Activated T-cell treated with anti-CD3 and anti-CD28 coated beads, Interleukin-2, amount 50 U/mL, for 24 hours (primary cell): ENCODE measurements at regions not wholly inside any gene's neighbourhood (a gene's known extent, or its start where the extent isn't known, plus 50 kb on each side); places are given as distances from the start of the nearest gene placed in this dataset.

Source experiments
- DNase-seq: peaks from one replicate; pipeline ENCODE4 v3.0.0-alpha.2; 2020
- H3K27ac Mint-ChIP-seq: 2 replicates; pipeline ENCODE4 v1.8.0; 2020; ENCODE audit warnings: mild to moderate bottlenecking, mixed read lengths
- H3K27me3 Mint-ChIP-seq: 2 replicates; pipeline ENCODE4 v1.8.0; 2020; ENCODE audit warnings: mixed read lengths
- H3K36me3 Mint-ChIP-seq: 2 replicates; pipeline ENCODE4 v1.8.0; 2020; ENCODE audit warnings: low read depth, mixed read lengths
- H3K4me1 Mint-ChIP-seq: 2 replicates; pipeline ENCODE4 v1.8.0; 2020; ENCODE audit warnings: low read depth, mixed read lengths
- H3K4me3 Mint-ChIP-seq: 2 replicates; pipeline ENCODE4 v1.8.0; 2020; ENCODE audit warnings: mild to moderate bottlenecking, moderate library complexity, mixed read lengths
- H3K9me3 Mint-ChIP-seq: 2 replicates; pipeline ENCODE4 v1.8.0; 2020; ENCODE audit warnings: mixed read lengths

DNA sequence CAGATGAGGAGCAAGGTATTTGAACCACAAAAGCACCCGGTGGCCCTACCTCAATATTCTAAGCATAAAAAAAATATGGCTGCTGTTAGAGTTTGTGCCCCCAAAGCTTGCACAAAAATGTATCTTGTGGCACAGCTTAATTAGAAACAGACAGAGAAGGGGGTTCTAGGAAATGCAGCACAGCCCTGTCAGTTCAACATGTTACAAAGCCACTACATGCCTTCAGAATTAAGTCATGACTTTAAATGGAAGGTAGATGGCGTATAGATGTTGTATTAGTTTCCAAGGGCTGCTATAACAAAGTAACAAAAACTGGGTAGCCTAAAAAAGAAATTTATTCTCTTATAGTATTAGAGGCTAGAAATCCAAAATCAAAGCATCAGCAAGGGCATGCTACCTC, 703.8 kb downstream of the DIAPH3 start:
- H3K36me3 Mint-ChIP-seq, result no peaks in the 10 kb centered on the region
- H3K4me1 Mint-ChIP-seq, result peaks cover 14% of the 10 kb centered on the region
- no peak for DNase-seq
- no peak overlapping the region for H3K27ac Mint-ChIP-seq
- peaks cover 18% of the 10 kb centered on the region for H3K27me3 Mint-ChIP-seq
- no peak overlapping the region for H3K4me3 Mint-ChIP-seq
- H3K9me3 Mint-ChIP-seq, result no peaks in the 10 kb centered on the region

GRCh38 chr13:59461411-59461810, 702.3 kb downstream of the DIAPH3 start:
- H3K36me3 Mint-ChIP-seq, result no peaks in the 10 kb centered on the region
- no peak overlapping the region for H3K27ac Mint-ChIP-seq
- H3K9me3 Mint-ChIP-seq, result no peaks in the 10 kb centered on the region
- H3K27me3 Mint-ChIP-seq, result peaks cover 26% of the 10 kb centered on the region
- no peak overlapping the region for H3K4me3 Mint-ChIP-seq
- no peak for DNase-seq
- peaks cover 14% of the 10 kb centered on the region for H3K4me1 Mint-ChIP-seq

DNA sequence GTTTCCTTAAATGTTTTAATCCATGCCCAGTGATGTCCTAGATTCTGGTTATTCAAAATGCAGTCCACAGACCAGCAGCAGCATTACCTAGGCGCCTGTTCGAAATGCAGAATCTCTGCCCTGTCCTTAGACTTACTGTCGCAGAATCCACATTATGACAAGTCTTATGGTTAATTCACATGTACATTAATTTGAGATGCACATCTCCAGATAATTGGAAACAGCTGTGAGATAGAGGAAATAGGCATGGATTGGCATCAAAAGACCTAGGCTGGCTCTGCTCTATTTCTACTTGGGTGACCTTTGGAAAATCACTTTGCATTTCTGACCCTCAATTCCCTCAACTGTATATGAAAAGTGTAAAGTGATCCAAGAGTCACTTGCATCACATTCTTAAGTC, 700.7 kb downstream of the DIAPH3 start:
- Mint-ChIP-seq H3K36me3 (no peaks in the 10 kb centered on the region), H3K27ac (no peak overlapping the region), H3K27me3 (peaks cover 28% of the 10 kb centered on the region)

GRCh38 chr13:59464926-59465325, 698.8 kb downstream of the DIAPH3 start:
- no peaks in the 10 kb centered on the region for H3K4me1 Mint-ChIP-seq
- H3K36me3 Mint-ChIP-seq, result no peaks in the 10 kb centered on the region
- H3K9me3 Mint-ChIP-seq, result peaks cover 4% of the 10 kb centered on the region
- H3K27me3 Mint-ChIP-seq, result peaks cover 28% of the 10 kb centered on the region
- H3K27ac Mint-ChIP-seq, result no peak overlapping the region
- no peak for DNase-seq
- no peak overlapping the region for H3K4me3 Mint-ChIP-seq

More for the DNA sequence above, 700.7 kb downstream of the DIAPH3 start:
- DNase-seq, result no peak
- Mint-ChIP-seq H3K4me3 (no peak overlapping the region), H3K9me3 (no peaks in the 10 kb centered on the region), H3K4me1 (peaks cover 14% of the 10 kb centered on the region)

DNA sequence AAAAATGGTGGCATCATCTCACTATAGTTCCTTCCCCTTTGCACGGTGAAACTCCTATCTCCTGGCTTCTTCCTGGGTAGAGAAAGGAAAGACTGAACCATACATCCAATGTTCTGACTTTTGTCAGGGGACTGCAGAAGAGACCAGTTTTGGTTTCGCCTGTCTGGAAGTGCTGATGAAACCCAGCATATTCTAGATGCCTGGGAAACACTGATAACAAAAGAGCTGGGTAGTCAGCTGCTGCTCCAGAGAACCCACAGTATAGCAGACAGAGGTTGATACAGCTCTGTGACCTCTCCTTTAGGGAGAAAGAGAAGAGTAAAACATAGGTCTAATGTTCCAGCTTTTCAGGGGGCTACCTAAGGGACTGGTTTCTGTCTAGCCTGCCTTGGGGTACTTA, 695.3 kb downstream of the DIAPH3 start:
- peaks cover 22% of the 10 kb centered on the region for H3K27me3 Mint-ChIP-seq
- no peak overlapping the region for H3K27ac Mint-ChIP-seq
- no peaks in the 10 kb centered on the region for H3K4me1 Mint-ChIP-seq
- H3K36me3 Mint-ChIP-seq, result no peaks in the 10 kb centered on the region
- peaks cover 4% of the 10 kb centered on the region for H3K9me3 Mint-ChIP-seq
- DNase-seq, result no peak
- H3K4me3 Mint-ChIP-seq, result no peak overlapping the region

- H3K27me3 Mint-ChIP-seq, result peaks cover 2% of the 10 kb centered on the region
- H3K9me3 Mint-ChIP-seq, result peaks cover 4% of the 10 kb centered on the region
- no peak overlapping the region for H3K4me3 Mint-ChIP-seq
- no peak for DNase-seq
- H3K4me1 Mint-ChIP-seq, result no peaks in the 10 kb centered on the region
- no peaks in the 10 kb centered on the region for H3K36me3 Mint-ChIP-seq
- H3K27ac Mint-ChIP-seq, result no peak overlapping the region
Observed at GRCh38 chr13:59471106-59471505, 692.6 kb downstream of the DIAPH3 start.

DNA sequence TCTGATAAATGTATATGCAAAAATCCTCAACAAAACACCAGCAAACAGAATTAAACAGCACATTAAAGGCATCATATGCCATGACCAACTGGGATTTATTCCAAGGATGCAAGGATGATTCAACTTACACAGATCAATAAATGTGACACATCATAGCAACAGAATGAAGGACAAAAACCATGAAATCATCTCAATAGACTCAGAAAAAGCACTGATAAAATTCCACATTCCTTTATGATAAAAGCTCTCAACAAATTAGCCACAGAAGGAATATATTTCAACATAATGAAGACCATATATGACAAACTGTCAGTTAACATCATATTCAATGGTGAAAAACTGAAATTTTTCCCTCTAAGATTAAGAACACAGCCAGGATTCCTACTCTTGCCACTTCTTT, 691.6 kb downstream of the DIAPH3 start:
- DNase-seq, result no peak
- Mint-ChIP-seq H3K4me1 (no peaks in the 10 kb centered on the region), H3K4me3 (no peak overlapping the region), H3K27ac (no peak overlapping the region), H3K36me3 (no peaks in the 10 kb centered on the region), H3K27me3 (no peaks in the 10 kb centered on the region), H3K9me3 (peaks cover 4% of the 10 kb centered on the region)

DNA sequence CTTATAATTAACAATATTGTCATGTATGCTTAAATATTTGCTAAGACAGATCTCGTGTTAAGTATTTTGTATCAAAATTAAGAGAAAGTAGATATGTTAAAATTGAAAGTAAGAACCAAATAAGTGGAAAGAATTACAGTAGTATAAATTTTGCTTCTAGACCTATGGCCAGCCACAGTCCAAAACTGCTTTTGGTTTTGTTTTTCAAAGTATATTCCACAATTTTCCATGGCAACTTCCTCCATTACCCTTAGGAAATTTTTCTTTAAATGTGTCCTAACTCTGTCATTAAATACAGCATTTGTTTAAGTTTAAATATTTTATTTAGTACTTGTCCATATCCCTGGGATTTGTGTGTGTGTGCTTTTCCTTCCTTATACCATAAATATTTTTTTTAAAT, 689.0 kb downstream of the DIAPH3 start:
- Mint-ChIP-seq H3K27ac (no peak overlapping the region), H3K4me3 (no peak overlapping the region), H3K4me1 (no peaks in the 10 kb centered on the region), H3K27me3 (no peaks in the 10 kb centered on the region), H3K9me3 (no peaks in the 10 kb centered on the region), H3K36me3 (no peaks in the 10 kb centered on the region)
- DNase-seq, result no peak

DNA sequence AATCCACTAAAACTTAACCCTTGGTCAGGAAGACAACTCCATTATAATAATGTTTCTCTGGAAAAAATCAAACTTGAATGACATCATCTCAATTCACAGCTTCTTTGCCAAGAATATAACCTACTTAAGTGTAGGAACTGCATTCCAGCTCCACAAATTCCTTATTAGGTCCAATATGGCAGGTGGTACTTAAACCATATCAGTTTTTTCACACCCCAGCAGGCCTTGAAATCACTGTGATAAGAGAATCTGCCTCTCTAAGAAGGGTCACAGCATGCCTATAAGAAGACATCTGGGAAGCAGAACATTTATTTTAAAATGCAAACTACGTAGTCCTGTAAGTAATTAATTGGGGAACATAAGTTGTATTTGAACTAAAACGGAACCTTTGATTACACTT, 687.8 kb downstream of the DIAPH3 start:
- no peaks in the 10 kb centered on the region for H3K36me3 Mint-ChIP-seq
- no peak for DNase-seq
- H3K4me1 Mint-ChIP-seq, result no peaks in the 10 kb centered on the region

GRCh38 chr13:59476366-59476765, 687.4 kb downstream of the DIAPH3 start:
- DNase-seq, result no peak
- no peaks in the 10 kb centered on the region for H3K9me3 Mint-ChIP-seq
- no peak overlapping the region for H3K27ac Mint-ChIP-seq
- no peaks in the 10 kb centered on the region for H3K4me1 Mint-ChIP-seq
- no peak overlapping the region for H3K4me3 Mint-ChIP-seq
- H3K27me3 Mint-ChIP-seq, result no peaks in the 10 kb centered on the region
- no peaks in the 10 kb centered on the region for H3K36me3 Mint-ChIP-seq

More for the DNA sequence above, 687.8 kb downstream of the DIAPH3 start:
- H3K27ac Mint-ChIP-seq, result no peak overlapping the region
- no peaks in the 10 kb centered on the region for H3K27me3 Mint-ChIP-seq
- H3K4me3 Mint-ChIP-seq, result no peak overlapping the region
- H3K9me3 Mint-ChIP-seq, result no peaks in the 10 kb centered on the region

DNA sequence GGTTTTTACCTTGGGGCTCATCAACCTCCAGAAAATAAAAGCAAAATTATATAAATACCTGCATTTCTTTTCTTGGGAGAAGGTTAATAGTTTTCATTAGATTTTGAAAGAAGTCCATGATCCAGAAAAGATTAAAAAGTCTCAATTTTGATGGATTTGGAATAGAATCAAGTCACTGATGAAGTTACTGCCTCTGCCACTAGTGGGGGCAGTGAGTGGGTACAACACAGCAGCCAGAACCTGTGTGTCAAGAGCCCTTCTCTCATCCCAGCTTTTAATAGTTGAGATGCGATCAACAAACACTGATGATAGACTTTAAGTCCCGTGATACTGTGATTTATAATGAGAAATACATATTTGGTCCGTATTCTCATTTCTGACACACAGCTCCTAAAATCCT, 686.7 kb downstream of the DIAPH3 start:
- no peaks in the 10 kb centered on the region for H3K27me3 Mint-ChIP-seq

GRCh38 chr13:59478908-59479307, 684.8 kb downstream of the DIAPH3 start:
- H3K36me3 Mint-ChIP-seq, result no peaks in the 10 kb centered on the region
- no peaks in the 10 kb centered on the region for H3K27me3 Mint-ChIP-seq
- H3K9me3 Mint-ChIP-seq, result no peaks in the 10 kb centered on the region
- H3K4me1 Mint-ChIP-seq, result no peaks in the 10 kb centered on the region
- no peak for DNase-seq
- no peak overlapping the region for H3K4me3 Mint-ChIP-seq
- H3K27ac Mint-ChIP-seq, result no peak overlapping the region

More for the DNA sequence above, 686.7 kb downstream of the DIAPH3 start:
- no peak for DNase-seq
- Mint-ChIP-seq H3K27ac (no peak overlapping the region), H3K36me3 (no peaks in the 10 kb centered on the region), H3K9me3 (no peaks in the 10 kb centered on the region), H3K4me1 (no peaks in the 10 kb centered on the region), H3K4me3 (no peak overlapping the region)

DNA sequence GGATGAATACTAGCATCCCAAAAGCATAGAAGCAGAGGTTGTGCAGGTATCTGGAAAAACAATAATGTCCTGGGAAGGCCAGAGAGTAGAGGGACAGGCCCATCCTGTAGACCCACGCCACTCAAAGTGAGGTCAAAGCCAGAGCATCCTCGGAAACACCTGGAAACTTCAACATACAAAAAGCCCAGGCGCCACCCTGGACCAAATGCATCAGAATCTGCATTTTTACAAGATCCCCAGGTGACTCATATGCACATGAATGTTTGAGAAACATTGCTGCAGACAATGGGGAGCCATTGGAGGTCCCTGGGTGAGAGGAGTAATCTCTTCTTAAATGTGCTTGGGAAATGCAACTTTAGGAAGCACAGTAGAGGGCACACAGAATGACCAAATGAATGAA, 684.1 kb downstream of the DIAPH3 start:
- H3K27ac Mint-ChIP-seq, result no peak overlapping the region
- no peaks in the 10 kb centered on the region for H3K9me3 Mint-ChIP-seq
- H3K4me1 Mint-ChIP-seq, result no peaks in the 10 kb centered on the region
- no peaks in the 10 kb centered on the region for H3K27me3 Mint-ChIP-seq
- no peak for DNase-seq
- H3K4me3 Mint-ChIP-seq, result no peak overlapping the region
- no peaks in the 10 kb centered on the region for H3K36me3 Mint-ChIP-seq

- Mint-ChIP-seq H3K27me3 (no peaks in the 10 kb centered on the region), H3K4me3 (no peak overlapping the region), H3K36me3 (no peaks in the 10 kb centered on the region), H3K9me3 (no peaks in the 10 kb centered on the region), H3K4me1 (no peaks in the 10 kb centered on the region), H3K27ac (no peak overlapping the region)
- DNase-seq, result no peak
Observed at GRCh38 chr13:59480396-59481259, 683.1 kb downstream of the DIAPH3 start.

GRCh38 chr13:59483501-59484145, 680.1 kb downstream of the DIAPH3 start:
- DNase-seq, result no peak
- H3K4me1 Mint-ChIP-seq, result no peaks in the 10 kb centered on the region
- no peaks in the 10 kb centered on the region for H3K27me3 Mint-ChIP-seq
- H3K9me3 Mint-ChIP-seq, result no peaks in the 10 kb centered on the region
- H3K36me3 Mint-ChIP-seq, result no peaks in the 10 kb centered on the region
- H3K4me3 Mint-ChIP-seq, result no peak overlapping the region
- no peak overlapping the region for H3K27ac Mint-ChIP-seq
